ENCODE measurements at regions not wholly inside any gene's neighbourhood (a gene's known extent, or its start where the extent isn't known, plus 50 kb on each side); places are given as distances from the start of the nearest gene placed in this dataset.

DNA sequence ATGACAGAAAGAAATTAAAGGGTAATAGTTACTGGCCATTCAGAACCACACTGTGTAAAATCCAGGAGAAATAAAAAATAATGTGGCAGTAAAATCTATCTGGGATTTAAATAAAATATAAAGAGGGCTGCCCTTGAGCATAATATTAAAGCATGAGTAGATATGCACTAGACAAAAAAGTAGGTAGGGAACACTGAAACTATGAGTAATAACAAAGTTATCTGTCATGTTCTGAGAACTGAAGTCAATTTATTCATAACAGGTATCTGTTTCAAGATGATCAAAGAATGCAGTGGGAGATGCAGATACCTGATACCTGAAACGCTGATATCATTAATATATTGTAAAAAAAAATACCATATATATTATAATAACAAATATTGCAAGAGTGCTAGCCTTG, 1672.0 kb downstream of the SLITRK5 start:
- TF ChIP-seq POLR2A (IDR thresholded peaks at IDR 0.05), result no peak
- TF ChIP-seq, protein P1, sequence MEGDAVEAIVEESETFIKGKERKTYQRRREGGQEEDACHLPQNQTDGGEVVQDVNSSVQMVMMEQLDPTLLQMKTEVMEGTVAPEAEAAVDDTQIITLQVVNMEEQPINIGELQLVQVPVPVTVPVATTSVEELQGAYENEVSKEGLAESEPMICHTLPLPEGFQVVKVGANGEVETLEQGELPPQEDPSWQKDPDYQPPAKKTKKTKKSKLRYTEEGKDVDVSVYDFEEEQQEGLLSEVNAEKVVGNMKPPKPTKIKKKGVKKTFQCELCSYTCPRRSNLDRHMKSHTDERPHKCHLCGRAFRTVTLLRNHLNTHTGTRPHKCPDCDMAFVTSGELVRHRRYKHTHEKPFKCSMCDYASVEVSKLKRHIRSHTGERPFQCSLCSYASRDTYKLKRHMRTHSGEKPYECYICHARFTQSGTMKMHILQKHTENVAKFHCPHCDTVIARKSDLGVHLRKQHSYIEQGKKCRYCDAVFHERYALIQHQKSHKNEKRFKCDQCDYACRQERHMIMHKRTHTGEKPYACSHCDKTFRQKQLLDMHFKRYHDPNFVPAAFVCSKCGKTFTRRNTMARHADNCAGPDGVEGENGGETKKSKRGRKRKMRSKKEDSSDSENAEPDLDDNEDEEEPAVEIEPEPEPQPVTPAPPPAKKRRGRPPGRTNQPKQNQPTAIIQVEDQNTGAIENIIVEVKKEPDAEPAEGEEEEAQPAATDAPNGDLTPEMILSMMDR (IDR thresholded peaks at IDR 0.05), result no peak
- TF ChIP-seq EP300 (IDR thresholded peaks at IDR 0.05), result no peak
- TF ChIP-seq POLR2AphosphoS5 (IDR thresholded peaks at IDR 0.05), result no peak

All from gastroesophageal sphincter (tissue), 3 donors.